NCI-H1048 (cell line): ENCODE measurements at regions not wholly inside any gene's neighbourhood (a gene's known extent, or its start where the extent isn't known, plus 50 kb on each side); places are given as distances from the start of the nearest gene placed in this dataset.

ENCODE experiments used
- DNase-seq: peaks from one replicate; lab custom pipeline; 2025; lab: John Stamatoyannopoulos, UW

DNA sequence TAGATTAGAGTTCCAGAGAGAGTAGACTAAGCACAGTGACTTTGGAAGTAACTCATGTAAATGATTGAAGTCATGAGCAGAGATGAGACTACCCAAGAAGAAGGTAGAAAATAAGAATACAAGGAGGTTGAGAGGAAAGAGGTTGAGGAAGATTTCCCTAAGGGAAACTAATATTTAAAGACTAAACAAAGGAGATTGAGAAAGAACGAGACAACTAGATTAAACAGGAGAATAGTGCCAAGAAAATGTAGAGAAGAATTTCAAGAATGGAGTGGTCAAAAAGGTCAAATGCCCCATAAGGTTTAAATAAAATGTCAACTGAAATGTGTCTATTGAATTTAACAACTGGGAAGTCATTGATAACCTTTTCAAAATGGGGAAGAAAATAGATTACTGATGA lies 59.0 kb downstream of the RPS29 start:
- DNase-seq: no peak

DNA sequence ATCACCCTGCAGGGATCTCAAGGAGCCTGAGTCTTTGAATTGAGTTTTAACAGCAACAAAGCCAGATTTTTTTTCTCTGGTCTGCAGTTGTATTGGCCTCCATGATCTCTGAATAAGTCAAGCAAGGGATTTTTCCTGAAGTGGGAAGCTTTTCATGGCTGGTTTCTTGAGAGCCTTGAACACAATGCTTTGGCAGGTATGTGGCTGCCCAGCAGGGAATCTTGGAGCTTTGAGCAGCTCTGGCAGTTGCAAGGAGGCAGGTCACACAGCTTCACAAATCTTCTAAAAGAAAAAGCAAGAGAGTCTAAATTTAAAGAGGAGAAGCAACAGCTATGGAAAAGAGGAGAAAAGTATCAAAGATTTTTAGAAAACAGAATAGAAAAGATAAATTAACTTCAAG lies 60.1 kb downstream of the RPS29 start:
- no peak for DNase-seq

DNA sequence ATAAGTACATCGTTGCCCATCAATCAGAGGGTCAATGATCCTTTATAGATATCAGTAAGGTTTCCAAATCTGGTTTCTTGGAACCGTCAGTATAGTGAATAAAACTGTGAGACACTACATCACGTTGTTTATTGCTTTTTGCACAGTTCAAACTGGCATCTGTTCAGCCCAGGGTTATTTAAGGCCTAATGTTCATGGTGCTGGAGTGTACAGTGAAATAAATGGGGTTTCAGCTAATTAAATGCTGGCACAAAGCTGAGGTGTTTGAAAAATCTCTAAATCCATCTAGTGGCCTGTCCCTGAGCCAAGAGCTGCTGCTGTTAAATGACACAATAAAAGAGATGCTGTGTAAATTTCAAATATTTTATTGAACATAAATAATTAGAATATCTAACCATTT lies 69.9 kb downstream of the RPS29 start:
- DNase-seq: no peak

DNA sequence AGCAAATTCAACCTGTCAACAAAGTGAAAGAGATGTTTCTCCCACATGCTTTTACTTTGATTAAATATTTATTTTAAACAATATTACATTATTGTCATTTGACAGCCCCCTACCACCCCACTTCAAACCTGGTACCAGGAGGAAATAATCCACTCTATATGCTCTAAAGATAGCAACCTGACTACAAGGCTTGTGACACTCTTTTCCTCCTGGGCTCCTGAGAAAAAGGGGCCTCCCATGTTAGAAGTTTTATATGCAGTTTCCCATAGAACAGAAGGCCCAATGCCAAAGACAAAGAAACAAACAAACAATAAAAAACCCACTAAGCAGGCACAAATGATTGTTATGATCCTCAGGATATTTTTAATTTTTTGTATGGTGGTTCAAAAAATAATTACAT lies 73.6 kb downstream of the RPS29 start:
- no peak for DNase-seq

DNA sequence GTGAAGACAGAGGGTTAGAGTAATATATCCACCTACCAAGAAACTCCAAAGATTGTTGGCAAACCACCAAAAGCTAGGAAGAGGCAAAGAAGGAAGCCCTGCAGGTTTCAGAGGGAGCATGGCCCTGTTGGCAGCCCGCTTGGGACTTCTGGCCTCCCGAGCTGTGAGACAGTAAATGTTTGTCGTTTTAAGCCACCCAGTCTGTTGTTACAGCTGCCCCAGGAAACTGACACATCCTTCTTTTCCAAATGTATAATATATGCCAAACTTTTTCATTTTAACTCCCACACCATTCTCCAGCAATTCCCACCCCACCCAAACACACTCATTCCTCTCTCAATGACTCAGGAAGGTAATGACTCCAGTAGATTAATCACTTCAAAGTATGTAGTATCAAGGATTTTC lies 74.0 kb downstream of the RPS29 start:
- no peak for DNase-seq

DNA sequence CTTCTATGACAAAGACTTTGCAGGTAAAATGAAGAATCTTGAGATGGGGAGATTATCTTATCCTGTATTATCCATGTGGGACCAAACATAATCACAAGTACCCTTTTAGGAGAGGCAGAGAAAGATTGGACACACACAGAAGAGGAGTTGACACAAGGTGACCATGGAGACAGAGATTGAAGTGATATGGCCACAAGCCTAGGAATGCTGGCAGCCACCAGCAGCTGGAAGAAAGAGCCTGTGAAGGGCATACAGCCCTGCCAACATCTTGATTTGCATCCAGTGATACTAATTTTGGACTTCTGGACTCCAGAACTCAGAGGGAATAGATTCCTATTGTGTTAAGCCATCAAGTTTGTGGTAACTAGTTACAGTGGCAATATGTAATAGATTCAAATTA lies 78.1 kb downstream of the RPS29 start:
- no peak for DNase-seq

DNA sequence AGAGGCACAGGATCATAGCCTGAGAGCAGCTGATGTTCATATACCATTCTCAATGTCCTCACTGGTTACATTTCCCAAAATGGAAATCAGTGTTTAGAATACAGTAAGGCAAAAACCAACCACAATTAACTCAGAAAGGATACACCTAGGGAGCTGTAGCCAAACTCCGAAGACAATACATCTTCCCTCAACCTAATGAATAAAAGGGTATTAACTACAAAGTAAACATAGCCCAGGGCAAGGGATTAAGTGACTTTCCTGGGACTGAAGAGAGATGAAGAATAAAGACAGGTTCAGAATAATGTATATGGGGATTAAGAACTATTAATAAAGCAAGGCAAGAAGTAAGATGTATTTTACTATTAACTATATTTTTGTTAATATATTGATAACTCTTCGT lies 79.5 kb downstream of the RPS29 start:
- no peak for DNase-seq

DNA sequence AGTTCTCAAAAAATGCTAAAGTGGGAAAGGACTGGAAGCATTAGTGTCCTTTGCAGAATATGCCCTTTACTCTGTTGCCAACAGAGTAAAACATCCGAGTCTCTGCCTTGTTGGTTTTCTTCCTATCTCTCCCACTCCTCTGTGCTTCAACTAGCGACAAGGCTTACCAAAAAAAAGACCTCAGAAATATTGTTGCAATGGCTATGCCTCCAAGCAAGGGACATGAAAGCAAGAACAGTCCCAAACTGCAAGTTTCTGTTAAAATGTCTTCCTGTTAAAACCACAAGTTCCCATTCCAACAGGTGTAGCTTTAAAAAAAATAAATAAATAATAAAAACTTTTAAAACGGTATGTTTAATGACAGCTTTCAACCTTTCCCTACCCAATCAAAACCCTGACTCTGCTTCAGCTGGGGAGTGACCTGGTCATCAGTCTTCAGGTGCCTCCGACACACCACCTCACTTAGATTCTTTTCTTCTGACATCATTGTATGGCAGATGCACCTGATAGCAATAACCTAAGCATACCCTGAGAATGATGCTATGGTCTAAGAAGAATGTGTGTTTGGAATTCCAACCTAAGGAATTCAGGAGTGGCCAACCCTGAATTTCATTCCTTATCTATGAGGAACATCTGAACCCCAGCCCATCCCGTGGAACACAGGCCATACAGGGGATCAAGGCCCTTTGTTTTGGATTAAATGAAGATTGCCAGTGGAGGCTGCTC lies 81.0 kb downstream of the RPS29 start:
- no peak for DNase-seq

DNA sequence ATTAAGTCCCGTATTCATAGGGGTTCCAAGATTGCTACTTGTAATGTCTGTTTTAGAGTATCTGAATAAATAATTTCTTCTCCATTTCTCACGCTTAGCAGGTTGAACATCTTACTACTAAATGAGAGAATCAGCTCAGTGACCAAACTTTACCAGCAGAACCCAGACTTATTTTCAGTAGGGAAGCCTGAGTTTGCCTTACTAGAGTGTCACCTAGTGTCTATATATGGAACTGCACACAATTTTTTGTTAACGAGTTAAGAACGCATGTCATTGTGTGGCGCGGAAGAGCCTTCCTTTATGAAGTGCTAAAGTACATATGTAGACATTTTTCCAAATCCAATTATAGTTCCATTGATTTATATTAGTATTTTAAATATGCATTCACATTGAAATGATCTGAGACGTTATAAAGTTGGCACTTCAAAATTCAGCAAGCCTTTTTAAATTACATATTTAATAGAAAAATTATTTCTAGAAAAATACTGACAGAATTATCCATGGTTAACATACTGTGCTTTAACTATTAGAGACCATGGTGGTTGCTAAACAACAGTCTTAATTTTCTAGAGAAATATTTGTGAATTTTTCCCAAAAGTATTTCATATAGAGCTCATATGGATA lies 88.3 kb downstream of the RPS29 start:
- peak; percentile 37 for DNase-seq

DNA sequence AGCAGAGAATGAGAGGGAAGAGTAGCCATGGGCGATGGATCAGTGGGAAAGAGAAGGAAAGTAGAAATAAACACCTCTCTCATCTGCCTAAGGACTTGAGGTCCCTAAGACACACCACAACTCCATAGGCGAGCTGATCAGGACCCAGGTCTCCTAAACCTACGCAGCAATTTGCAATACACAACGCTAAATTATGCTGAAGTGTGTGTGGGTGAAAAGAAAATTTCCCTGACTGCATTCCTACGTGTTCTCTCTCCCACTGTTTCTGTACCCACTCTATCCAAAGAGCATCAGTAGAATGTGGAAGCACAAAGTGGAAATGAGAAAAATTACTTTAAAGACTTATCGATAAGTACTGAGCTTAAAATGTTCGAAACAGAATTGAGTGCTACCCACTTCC lies 88.9 kb downstream of the RPS29 start:
- no peak for DNase-seq

DNA sequence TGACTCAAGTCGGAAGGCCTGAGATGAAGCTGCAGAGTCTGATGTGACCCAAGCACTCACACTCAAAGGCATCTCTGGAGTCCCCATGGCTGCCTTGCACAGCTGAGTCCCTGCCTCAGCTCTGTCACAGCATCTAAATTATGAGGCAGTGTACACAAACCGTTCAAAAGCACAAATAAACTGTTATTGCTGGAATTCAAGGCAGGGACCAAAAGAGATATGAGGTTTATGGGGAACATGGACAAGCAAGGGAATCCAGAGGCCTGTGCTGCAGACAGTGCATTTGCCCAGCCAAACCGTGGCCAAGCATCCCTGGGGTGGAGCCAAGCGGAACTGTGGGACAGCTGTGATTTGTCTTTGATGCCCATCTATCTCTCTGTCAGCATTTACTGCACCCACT lies 91.3 kb downstream of the RPS29 start:
- no peak for DNase-seq

DNA sequence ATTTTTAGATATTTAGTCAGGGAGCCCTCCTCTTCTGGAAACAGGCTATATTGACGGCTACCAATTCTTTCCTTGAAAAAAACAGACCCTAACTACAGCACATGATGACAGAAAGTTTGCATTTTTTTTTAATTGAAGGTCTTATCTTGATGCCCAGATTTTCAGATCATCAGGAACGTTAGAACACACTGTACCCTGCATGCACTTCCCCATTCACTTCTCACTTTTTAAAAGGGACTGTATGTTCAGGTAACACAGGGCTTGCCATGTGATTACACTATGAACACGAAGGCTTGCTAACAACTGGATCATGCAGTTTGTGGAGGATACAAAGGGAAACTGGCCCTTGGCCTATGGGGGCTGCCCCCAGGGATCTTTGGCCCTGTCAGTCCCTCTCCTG lies 92.6 kb downstream of the RPS29 start:
- DNase-seq: no peak

DNA sequence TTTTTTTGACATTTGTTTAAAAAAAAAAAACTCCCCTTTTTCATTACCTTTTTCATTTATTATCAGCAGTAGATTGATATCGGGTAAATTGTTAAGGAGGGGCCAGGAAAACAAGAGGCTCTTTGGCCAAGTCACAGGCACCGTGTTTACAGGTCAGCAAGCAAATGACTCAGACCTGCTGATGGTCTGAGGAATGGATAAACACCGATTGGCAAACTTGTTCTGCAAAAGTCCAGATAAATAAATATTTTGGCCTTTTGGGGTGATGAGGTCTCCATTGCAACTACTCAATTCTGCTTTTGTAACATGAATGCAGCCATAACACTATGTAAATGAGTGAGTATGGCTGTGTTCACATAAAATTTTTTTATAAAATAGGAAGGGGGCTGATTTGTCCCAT lies 94.0 kb downstream of the RPS29 start:
- DNase-seq: no peak

DNA sequence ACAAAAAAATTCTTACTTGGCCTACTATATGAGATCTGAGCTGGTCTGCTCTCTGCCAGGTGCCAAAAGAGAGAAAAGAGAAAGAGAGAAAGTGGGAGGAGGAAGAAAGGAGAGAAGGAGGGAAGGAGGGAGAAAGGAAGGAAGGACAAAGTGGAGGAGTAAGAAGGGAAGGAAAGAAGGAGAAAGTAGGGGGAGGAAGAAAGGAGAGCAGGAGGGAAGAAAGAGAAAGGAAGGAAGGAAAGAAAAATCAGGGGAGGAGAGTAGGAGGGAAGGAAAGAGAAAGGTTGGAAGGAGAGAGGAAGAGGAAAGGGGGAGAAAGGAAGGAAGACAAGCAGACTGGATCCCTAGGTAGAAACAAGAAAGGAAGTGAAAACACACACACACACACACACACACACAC lies 96.8 kb downstream of the RPS29 start:
- DNase-seq: no peak

DNA sequence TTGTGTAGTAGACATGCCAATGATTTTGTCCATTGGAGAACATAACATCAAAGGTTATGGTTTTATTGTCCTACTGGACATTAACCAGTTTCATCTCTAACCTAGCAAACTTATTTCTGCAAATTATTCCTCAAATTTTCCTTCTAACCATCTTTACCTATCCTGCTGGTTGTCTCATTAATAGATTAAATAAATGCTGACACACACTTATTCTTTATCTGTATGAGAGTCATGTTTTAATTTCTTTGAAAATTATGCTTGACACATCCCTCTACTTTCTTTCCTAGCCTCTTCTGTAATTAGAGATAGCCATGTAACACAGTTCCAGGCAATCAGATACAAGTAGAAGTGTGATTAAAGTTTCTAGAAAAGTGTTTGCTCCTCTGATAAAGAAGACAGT lies 98.9 kb downstream of the RPS29 start:
- no peak for DNase-seq

DNA sequence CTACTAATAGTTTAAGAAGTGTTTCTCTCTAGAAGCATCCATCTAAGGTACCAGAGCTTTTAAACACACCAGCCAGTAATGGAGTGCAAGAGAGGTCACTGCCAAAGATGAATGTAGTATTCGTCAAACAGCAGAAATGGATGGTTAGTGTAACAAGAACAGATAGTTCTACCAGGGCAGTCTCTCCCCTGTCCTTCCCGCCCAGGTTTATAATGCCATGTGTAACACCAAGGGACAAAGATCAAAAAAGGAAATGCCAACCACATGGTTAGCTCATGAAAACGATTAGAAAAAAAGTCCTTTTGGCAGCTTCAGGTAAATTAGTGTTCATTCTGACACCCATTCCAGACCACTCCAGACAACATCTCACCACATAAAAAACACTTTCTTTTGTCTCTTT lies 100.9 kb downstream of the RPS29 start:
- DNase-seq: no peak

DNA sequence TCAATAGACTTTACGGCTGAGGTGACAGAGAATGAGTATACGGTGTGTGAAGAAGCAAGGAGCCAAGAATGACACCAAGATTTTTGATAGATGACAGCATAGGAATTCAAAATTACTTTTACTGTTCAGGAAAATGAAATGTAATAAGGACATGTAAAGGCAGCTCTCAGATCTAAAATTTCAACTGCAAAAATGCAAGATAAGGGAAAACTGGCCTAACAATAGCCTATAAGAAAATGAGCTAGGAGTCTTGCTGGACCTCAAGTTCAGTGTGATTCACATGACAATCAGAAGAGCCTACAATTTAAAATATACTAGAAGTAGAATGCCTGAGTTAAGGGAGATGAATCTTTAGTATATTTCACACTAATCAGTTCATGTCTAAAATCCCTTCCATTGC lies 102.0 kb downstream of the RPS29 start:
- DNase-seq: no peak

DNA sequence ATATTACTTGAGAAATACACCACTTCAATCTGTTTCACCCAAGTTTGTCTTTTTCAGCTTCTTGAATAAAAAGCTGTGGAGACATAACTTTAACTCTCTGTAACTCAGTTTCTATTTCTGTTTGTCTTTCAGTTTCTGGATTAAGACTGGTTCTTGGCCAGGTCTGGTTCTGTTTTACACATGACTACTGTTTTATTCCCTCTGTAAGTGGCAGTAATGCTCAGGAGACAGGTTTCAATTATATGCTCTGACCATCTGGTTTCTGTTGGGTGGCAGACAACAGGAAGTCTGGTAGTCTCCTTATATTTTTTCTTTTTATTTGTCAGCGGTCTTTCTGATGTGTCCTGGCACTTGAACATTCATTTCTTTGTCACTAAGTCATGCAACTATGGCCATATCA lies 102.9 kb downstream of the RPS29 start:
- no peak for DNase-seq

DNA sequence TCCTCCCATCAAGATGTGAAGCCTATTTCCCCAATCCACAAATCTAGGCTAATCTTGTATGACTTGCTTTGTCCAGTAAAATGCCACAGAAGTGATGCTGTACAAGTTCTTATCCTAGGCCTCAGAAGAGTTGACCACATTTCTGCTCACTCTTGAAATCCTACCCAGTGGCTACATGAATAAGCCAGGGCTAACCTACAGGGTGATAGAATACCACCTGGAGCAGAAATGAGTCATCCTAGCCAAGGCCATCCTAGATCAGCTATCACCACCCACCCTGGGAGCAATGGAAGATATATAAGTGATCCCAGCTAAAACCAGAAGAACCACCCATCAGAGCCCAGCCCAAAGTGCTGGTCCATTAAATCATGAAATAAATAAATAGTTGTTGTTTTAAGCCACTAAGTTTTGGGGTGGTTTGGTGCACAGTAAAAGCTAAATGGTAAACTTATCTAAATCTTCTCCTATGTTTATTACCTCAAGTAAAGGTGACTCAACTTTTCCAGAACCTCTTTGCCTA lies 105.1 kb downstream of the RPS29 start:
- DNase-seq: no peak

DNA sequence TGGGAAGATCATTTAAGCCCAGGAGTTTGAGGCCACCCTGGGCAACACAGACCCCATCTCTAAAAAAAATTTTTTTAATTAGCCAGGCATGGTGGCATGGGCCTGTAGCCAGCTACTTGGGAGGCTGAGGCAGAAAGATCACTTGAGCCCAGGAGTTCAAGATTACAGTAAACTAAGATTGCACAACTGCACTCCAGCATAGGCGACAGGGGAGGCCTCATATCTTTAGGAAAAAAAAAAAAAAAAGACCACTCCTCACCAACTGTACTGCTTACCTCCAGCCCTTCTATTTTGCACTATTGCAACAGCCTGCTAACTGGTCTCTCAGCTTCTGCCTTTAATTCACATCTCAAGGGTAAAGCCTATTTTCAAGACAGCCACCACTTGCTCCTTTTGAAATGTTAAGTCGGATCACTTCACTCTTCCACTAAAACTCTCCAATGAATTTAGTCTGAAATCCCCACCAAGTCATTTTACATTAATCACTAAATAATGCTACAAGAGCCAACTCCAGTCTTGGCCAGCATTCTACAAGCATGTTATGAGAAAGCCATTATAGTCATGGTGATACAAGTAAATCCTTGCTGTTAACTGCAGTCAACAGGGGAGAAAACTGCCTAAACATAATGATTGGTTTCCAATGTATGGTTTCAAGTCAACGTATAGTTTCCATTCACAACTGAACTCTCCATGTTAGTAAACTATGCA lies 106.0 kb downstream of the RPS29 start:
- no peak for DNase-seq

DNA sequence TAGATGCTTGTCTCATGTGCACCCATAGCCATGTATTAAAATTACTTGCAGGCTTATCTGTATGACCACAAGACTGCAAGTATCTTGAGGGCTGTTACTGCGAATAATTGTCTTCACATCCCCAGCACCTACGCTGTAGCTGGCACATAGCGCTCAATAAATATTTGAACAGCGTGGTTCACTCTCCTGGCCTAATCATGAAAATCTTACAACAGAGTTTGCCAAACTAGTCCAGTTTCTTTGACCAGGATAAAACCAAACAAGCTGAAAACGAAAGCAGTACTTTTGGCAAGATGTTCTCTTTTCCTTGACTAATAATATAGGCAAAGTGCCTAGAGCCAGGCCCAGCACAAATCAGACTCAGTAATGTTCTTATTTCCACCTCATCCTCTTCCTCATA lies 106.7 kb downstream of the RPS29 start:
- DNase-seq: no peak

DNA sequence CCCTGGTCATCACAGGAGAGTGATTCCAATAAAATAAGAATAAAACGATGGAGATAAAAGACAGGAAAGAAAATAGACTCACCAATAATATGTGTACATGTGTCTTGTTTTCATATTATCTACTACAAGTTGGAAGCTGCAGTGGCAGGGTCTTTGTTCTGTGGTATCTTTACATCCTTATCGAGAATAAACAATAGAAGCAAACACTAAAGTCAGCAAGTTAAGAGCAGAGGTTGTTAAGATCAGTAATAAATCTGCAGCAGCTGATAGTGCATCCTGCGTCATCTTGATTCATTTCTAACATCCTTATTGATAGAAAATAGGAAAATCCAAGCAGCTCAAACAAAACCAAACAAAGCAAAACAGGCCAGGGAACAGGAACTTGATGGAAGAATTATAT lies 107.4 kb downstream of the RPS29 start:
- no peak for DNase-seq

DNA sequence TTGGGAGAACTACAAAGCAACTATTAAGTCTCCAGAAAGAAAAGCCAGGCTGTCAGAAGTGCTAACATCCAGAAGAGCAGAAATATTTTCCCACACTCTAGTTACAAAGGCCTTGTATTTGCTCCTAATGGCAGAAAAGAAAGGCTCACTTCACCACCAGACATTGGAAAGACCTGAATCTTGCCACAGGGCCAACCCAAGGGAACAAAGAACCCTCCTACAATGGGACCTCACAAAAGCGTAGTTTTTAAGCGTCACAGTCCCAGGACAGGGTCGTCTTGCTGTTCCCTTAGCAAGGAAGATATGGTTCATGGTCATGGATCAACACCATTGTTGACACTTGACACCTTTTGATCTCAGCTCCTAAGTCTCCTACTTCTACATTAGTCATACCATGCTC lies 119.1 kb downstream of the RPS29 start:
- no peak for DNase-seq
